IPS-20b (cell line): ENCODE measurements at regions not wholly inside any gene's neighbourhood (a gene's known extent, or its start where the extent isn't known, plus 50 kb on each side); places are given as distances from the start of the nearest gene placed in this dataset.

Experiments used
- H3K27ac ChIP-seq: one replicate; pipeline ENCODE4 v1.5.1; 2013; ENCODE audit warnings: low read length
- H3K27me3 ChIP-seq: 2 replicates; pipeline ENCODE4 v1.6.1; 2013; ENCODE audit warnings: mild to moderate bottlenecking, low read length, inconsistent platforms; ENCODE audit not compliant: insufficient read depth
- H3K36me3 ChIP-seq: 2 replicates; pipeline ENCODE4 v1.6.1; 2013; ENCODE audit warnings: low read depth, mild to moderate bottlenecking, inconsistent platforms, low read length, moderate library complexity; ENCODE audit not compliant: insufficient read depth
- H3K4me1 ChIP-seq: 2 replicates; pipeline ENCODE4 v1.6.1; 2013; ENCODE audit warnings: mild to moderate bottlenecking, control low read depth, inconsistent platforms, low read length, moderate library complexity; ENCODE audit not compliant: insufficient read depth
- H3K4me3 ChIP-seq: 2 replicates; pipeline ENCODE4 v1.5.1; 2013; ENCODE audit warnings: mild to moderate bottlenecking, low read length, inconsistent platforms
- H3K9ac ChIP-seq: 2 replicates; pipeline ENCODE4 v1.6.1; 2013; ENCODE audit warnings: low read depth, mild to moderate bottlenecking, inconsistent platforms, low read length, moderate library complexity
- H3K9me3 ChIP-seq: 2 replicates; pipeline ENCODE4 v1.6.1; 2013; ENCODE audit warnings: mild to moderate bottlenecking, low read depth, low read length, inconsistent platforms; ENCODE audit not compliant: insufficient read depth

GRCh38 chr14:76582447-76582846 is 178.8 kb upstream of the VASH1 start:
- Histone ChIP-seq H3K9ac (no peak overlapping the region), H3K9me3 (no peaks in the 10 kb centered on the region), H3K27me3 (no peaks in the 10 kb centered on the region), H3K4me1 (no peaks in the 10 kb centered on the region), H3K36me3 (no peaks in the 10 kb centered on the region), H3K4me3 (no peak overlapping the region), H3K27ac (no peak overlapping the region)

GRCh38 chr14:76583174-76583573 is 178.1 kb upstream of the VASH1 start:
- Histone ChIP-seq H3K9me3 (no peaks in the 10 kb centered on the region), H3K36me3 (no peaks in the 10 kb centered on the region), H3K27me3 (no peaks in the 10 kb centered on the region), H3K9ac (no peak overlapping the region), H3K4me3 (no peak overlapping the region), H3K27ac (no peak overlapping the region), H3K4me1 (no peaks in the 10 kb centered on the region)

- H3K9ac ChIP-seq: no peak overlapping the region
- H3K4me3 ChIP-seq: no peak overlapping the region
- H3K27ac ChIP-seq: no peak overlapping the region
- no peaks in the 10 kb centered on the region for H3K27me3 ChIP-seq
- no peaks in the 10 kb centered on the region for H3K9me3 ChIP-seq
- H3K4me1 ChIP-seq: no peaks in the 10 kb centered on the region
- no peaks in the 10 kb centered on the region for H3K36me3 ChIP-seq
Measured at GRCh38 chr14:76583805-76584204, 177.5 kb upstream of the VASH1 start.

GRCh38 chr14:76584271-76584702 is 177.0 kb upstream of the VASH1 start:
- Histone ChIP-seq H3K9me3 (no peaks in the 10 kb centered on the region), H3K4me3 (no peak overlapping the region), H3K4me1 (no peaks in the 10 kb centered on the region), H3K36me3 (no peaks in the 10 kb centered on the region), H3K27ac (no peak overlapping the region), H3K27me3 (no peaks in the 10 kb centered on the region), H3K9ac (no peak overlapping the region)

- no peaks in the 10 kb centered on the region for H3K27me3 ChIP-seq
- H3K4me3 ChIP-seq: no peak overlapping the region
- no peaks in the 10 kb centered on the region for H3K4me1 ChIP-seq
- H3K27ac ChIP-seq: no peak overlapping the region
- no peaks in the 10 kb centered on the region for H3K9me3 ChIP-seq
- H3K36me3 ChIP-seq: no peaks in the 10 kb centered on the region
- H3K9ac ChIP-seq: no peak overlapping the region
Measured at GRCh38 chr14:76585616-76586015, 175.7 kb upstream of the VASH1 start.

GRCh38 chr14:76589246-76589645 is 172.0 kb upstream of the VASH1 start:
- Histone ChIP-seq H3K9ac (no peak overlapping the region), H3K9me3 (no peaks in the 10 kb centered on the region), H3K4me3 (no peak overlapping the region)

GRCh38 chr14:76591266-76591665 is 170.0 kb upstream of the VASH1 start:
- Histone ChIP-seq H3K36me3 (no peaks in the 10 kb centered on the region), H3K4me1 (no peaks in the 10 kb centered on the region), H3K27ac (no peak overlapping the region), H3K9me3 (no peaks in the 10 kb centered on the region), H3K4me3 (no peak overlapping the region), H3K27me3 (no peaks in the 10 kb centered on the region), H3K9ac (no peak overlapping the region)

More at GRCh38 chr14:76589246-76589645, 172.0 kb upstream of the VASH1 start:
- no peaks in the 10 kb centered on the region for H3K36me3 ChIP-seq
- H3K4me1 ChIP-seq: no peaks in the 10 kb centered on the region
- no peaks in the 10 kb centered on the region for H3K27me3 ChIP-seq
- H3K27ac ChIP-seq: no peak overlapping the region

GRCh38 chr14:76595266-76595665 is 166.0 kb upstream of the VASH1 start:
- Histone ChIP-seq H3K27ac (no peak overlapping the region), H3K9ac (no peak overlapping the region), H3K4me1 (no peaks in the 10 kb centered on the region), H3K4me3 (no peak overlapping the region), H3K27me3 (no peaks in the 10 kb centered on the region), H3K36me3 (no peaks in the 10 kb centered on the region), H3K9me3 (no peaks in the 10 kb centered on the region)

- no peaks in the 10 kb centered on the region for H3K36me3 ChIP-seq
- H3K4me3 ChIP-seq: no peak overlapping the region
- no peaks in the 10 kb centered on the region for H3K4me1 ChIP-seq
- H3K9ac ChIP-seq: no peak overlapping the region
- peaks cover 9% of the 10 kb centered on the region; the same call in 1 of the 2 replicates for H3K9me3 ChIP-seq
- no peak overlapping the region for H3K27ac ChIP-seq
- H3K27me3 ChIP-seq: no peaks in the 10 kb centered on the region
Measured at GRCh38 chr14:76597387-76597786, 163.9 kb upstream of the VASH1 start.

GRCh38 chr14:76599141-76599540 is 162.1 kb upstream of the VASH1 start:
- Histone ChIP-seq H3K9ac (no peak overlapping the region), H3K36me3 (no peaks in the 10 kb centered on the region)

GRCh38 chr14:76599559-76600287 is 161.5 kb upstream of the VASH1 start:
- H3K36me3 ChIP-seq: no peaks in the 10 kb centered on the region
- H3K27me3 ChIP-seq: no peaks in the 10 kb centered on the region
- no peak overlapping the region for H3K9ac ChIP-seq
- no peak overlapping the region for H3K27ac ChIP-seq
- H3K4me3 ChIP-seq: no peak overlapping the region
- H3K9me3 ChIP-seq: peaks cover 9% of the 10 kb centered on the region; the same call in 1 of the 2 replicates
- no peaks in the 10 kb centered on the region for H3K4me1 ChIP-seq

More at GRCh38 chr14:76599141-76599540, 162.1 kb upstream of the VASH1 start:
- Histone ChIP-seq H3K27me3 (no peaks in the 10 kb centered on the region), H3K4me3 (no peak overlapping the region), H3K4me1 (no peaks in the 10 kb centered on the region), H3K9me3 (peaks cover 9% of the 10 kb centered on the region; the same call in 1 of the 2 replicates), H3K27ac (no peak overlapping the region)

- no peak overlapping the region for H3K27ac ChIP-seq
- no peak overlapping the region for H3K9ac ChIP-seq
- H3K9me3 ChIP-seq: peaks cover 9% of the 10 kb centered on the region; the same call in 1 of the 2 replicates
- H3K4me3 ChIP-seq: no peak overlapping the region
- no peaks in the 10 kb centered on the region for H3K36me3 ChIP-seq
- no peaks in the 10 kb centered on the region for H3K4me1 ChIP-seq
- no peaks in the 10 kb centered on the region for H3K27me3 ChIP-seq
Measured at GRCh38 chr14:76603713-76604112, 157.6 kb upstream of the VASH1 start.
